RWPE2 (cell line): ENCODE measurements at regions not wholly inside any gene's neighbourhood (a gene's known extent, or its start where the extent isn't known, plus 50 kb on each side); places are given as distances from the start of the nearest gene placed in this dataset.

Experiments used
- ATAC-seq: fragments of 200-7000 bp; cut with Tn5 transposase; 3 replicates; pipeline ENCODE4 v1.9.1; 2021; ENCODE audit warnings: low read depth
- DNase-seq: peaks from one replicate; pipeline ENCODE4 v3.0.0-alpha.2; 2020; ENCODE audit warnings: low spot score
- H3K27ac ChIP-seq: fragments of 450-650 bp; 2 replicates; pipeline ENCODE4 v1.5.1; 2017; ENCODE audit warnings: mild to moderate bottlenecking; ENCODE audit not compliant: poor library complexity, severe bottlenecking
- H3K27me3 ChIP-seq: fragments of 250-450 bp; sonication (Bioruptor Pico); 2 replicates; pipeline ENCODE4 v1.5.1; 2021; ENCODE audit warnings: mild to moderate bottlenecking, moderate library complexity; ENCODE audit not compliant: insufficient read depth, poor library complexity, severe bottlenecking
- H3K36me3 ChIP-seq: fragments of 250-450 bp; sonication (Bioruptor Pico); 2 replicates; pipeline ENCODE4 v1.5.1; 2020; ENCODE audit warnings: low read depth, mild to moderate bottlenecking, moderate library complexity
- H3K4me1 ChIP-seq: fragments of 250-450 bp; sonication (Bioruptor Pico); 2 replicates; pipeline ENCODE4 v1.5.1; 2021; ENCODE audit warnings: mild to moderate bottlenecking, moderate library complexity; ENCODE audit not compliant: insufficient read depth, poor library complexity, severe bottlenecking
- H3K4me3 ChIP-seq: fragments of 250-450 bp; sonication (Bioruptor Pico); 2 replicates; pipeline ENCODE4 v1.5.1; 2021; ENCODE audit warnings: mild to moderate bottlenecking, moderate library complexity; ENCODE audit not compliant: severe bottlenecking
- H3K9me3 ChIP-seq: fragments of 250-450 bp; sonication (Bioruptor Pico); 2 replicates; pipeline ENCODE4 v1.5.1; 2021; ENCODE audit warnings: mild to moderate bottlenecking, moderate library complexity; ENCODE audit not compliant: severe bottlenecking
- CTCF ChIP-seq: fragments of 450-650 bp; IDR thresholded peaks from one replicate; pipeline ENCODE4 v1.5.1; 2017; ENCODE audit warnings: mild to moderate bottlenecking, moderate library complexity; ENCODE audit not compliant: poor library complexity, severe bottlenecking

GRCh38 chr4:42708625-42709024 lies 51.7 kb upstream of the ATP8A1 start:
- Histone ChIP-seq H3K4me1 (no peaks in the 10 kb centered on the region), H3K4me3 (no peak overlapping the region), H3K27me3 (peaks cover 5% of the 10 kb centered on the region), H3K36me3 (no peaks in the 10 kb centered on the region), H3K9me3 (no peaks in the 10 kb centered on the region), H3K27ac (no peak overlapping the region)
- TF ChIP-seq CTCF = no peak
- no peak for DNase-seq
- no peak for ATAC-seq
